ENCODE measurements at regions not wholly inside any gene's neighbourhood (a gene's known extent, or its start where the extent isn't known, plus 50 kb on each side); places are given as distances from the start of the nearest gene placed in this dataset.

- Mint-ChIP-seq H3K4me3 (no peak overlapping the region), H3K9me3 (no peaks in the 10 kb centered on the region), H3K4me1 (no peaks in the 10 kb centered on the region), H3K27ac (no peak overlapping the region), H3K36me3 (ENCODE audit: low read depth) (no peaks in the 10 kb centered on the region), H3K27me3 (peaks cover 15% of the 10 kb centered on the region)
- ATAC-seq: no peak
- DNase-seq: no peak
Measured at GRCh38 chr16:17647879-17648872, 177.4 kb upstream of the XYLT1 start.

GRCh38 chr16:17643935-17644334 lies 173.2 kb upstream of the XYLT1 start:
- no peak overlapping the region for H3K4me3 Mint-ChIP-seq
- no peak overlapping the region for H3K27ac Mint-ChIP-seq
- H3K9me3 Mint-ChIP-seq: no peaks in the 10 kb centered on the region
- ATAC-seq (no peak), DNase-seq (no peak)
- no peaks in the 10 kb centered on the region for H3K4me1 Mint-ChIP-seq
- peaks cover 13% of the 10 kb centered on the region for H3K27me3 Mint-ChIP-seq
- H3K36me3 Mint-ChIP-seq (ENCODE audit: low read depth): no peaks in the 10 kb centered on the region

GRCh38 chr16:17641990-17642389 lies 171.2 kb upstream of the XYLT1 start:
- ATAC-seq (no peak), DNase-seq (no peak)
- H3K4me1 Mint-ChIP-seq: peaks cover 3% of the 10 kb centered on the region
- H3K27ac Mint-ChIP-seq: no peak overlapping the region
- peaks cover 3% of the 10 kb centered on the region for H3K9me3 Mint-ChIP-seq
- peaks cover 7% of the 10 kb centered on the region for H3K27me3 Mint-ChIP-seq
- H3K36me3 Mint-ChIP-seq (ENCODE audit: low read depth): no peaks in the 10 kb centered on the region
- no peak overlapping the region for H3K4me3 Mint-ChIP-seq

- Mint-ChIP-seq H3K9me3 (peaks cover 3% of the 10 kb centered on the region), H3K4me1 (peaks cover 3% of the 10 kb centered on the region), H3K36me3 (ENCODE audit: low read depth) (no peaks in the 10 kb centered on the region), H3K27ac (no peak overlapping the region), H3K4me3 (no peak overlapping the region), H3K27me3 (peaks cover 13% of the 10 kb centered on the region)
- peak; percentile 4 for DNase-seq
- ATAC-seq: no peak
Measured at GRCh38 chr16:17638134-17638533, 167.4 kb upstream of the XYLT1 start.

GRCh38 chr16:17635183-17635582 lies 164.4 kb upstream of the XYLT1 start:
- no peak overlapping the region for H3K4me3 Mint-ChIP-seq
- peaks cover 3% of the 10 kb centered on the region for H3K4me1 Mint-ChIP-seq
- H3K27me3 Mint-ChIP-seq: peaks cover 19% of the 10 kb centered on the region
- no peak overlapping the region for H3K27ac Mint-ChIP-seq
- no peak for DNase-seq
- no peaks in the 10 kb centered on the region for H3K36me3 Mint-ChIP-seq (ENCODE audit: low read depth)
- H3K9me3 Mint-ChIP-seq: peaks cover 3% of the 10 kb centered on the region
- no peak for ATAC-seq

- no peak for DNase-seq
- Mint-ChIP-seq H3K27ac (no peak overlapping the region), H3K27me3 (peaks cover 24% of the 10 kb centered on the region), H3K4me1 (peaks cover 3% of the 10 kb centered on the region), H3K36me3 (ENCODE audit: low read depth) (no peaks in the 10 kb centered on the region), H3K9me3 (no peaks in the 10 kb centered on the region), H3K4me3 (no peak overlapping the region)
- ATAC-seq: no peak
Measured at GRCh38 chr16:17633181-17633951, 162.6 kb upstream of the XYLT1 start.

GRCh38 chr16:17632667-17633066 lies 161.9 kb upstream of the XYLT1 start:
- no peaks in the 10 kb centered on the region for H3K9me3 Mint-ChIP-seq

GRCh38 chr16:17629936-17630335 lies 159.2 kb upstream of the XYLT1 start:
- H3K4me1 Mint-ChIP-seq: no peaks in the 10 kb centered on the region
- H3K27me3 Mint-ChIP-seq: peaks cover 25% of the 10 kb centered on the region
- peaks cover 16% of the 10 kb centered on the region for H3K9me3 Mint-ChIP-seq
- H3K4me3 Mint-ChIP-seq: no peak overlapping the region
- no peak overlapping the region for H3K27ac Mint-ChIP-seq
- no peak for DNase-seq
- H3K36me3 Mint-ChIP-seq (ENCODE audit: low read depth): no peaks in the 10 kb centered on the region
- ATAC-seq: no peak

More at GRCh38 chr16:17632667-17633066, 161.9 kb upstream of the XYLT1 start:
- peaks cover 26% of the 10 kb centered on the region for H3K27me3 Mint-ChIP-seq
- no peak overlapping the region for H3K4me3 Mint-ChIP-seq
- no peak for ATAC-seq
- H3K27ac Mint-ChIP-seq: no peak overlapping the region
- DNase-seq: no peak
- no peaks in the 10 kb centered on the region for H3K36me3 Mint-ChIP-seq (ENCODE audit: low read depth)
- H3K4me1 Mint-ChIP-seq: no peaks in the 10 kb centered on the region

GRCh38 chr16:17628983-17629382 lies 158.2 kb upstream of the XYLT1 start:
- H3K27me3 Mint-ChIP-seq: peaks cover 25% of the 10 kb centered on the region
- no peak overlapping the region for H3K4me3 Mint-ChIP-seq
- H3K4me1 Mint-ChIP-seq: no peaks in the 10 kb centered on the region
- DNase-seq (no peak), ATAC-seq (no peak)
- no peaks in the 10 kb centered on the region for H3K36me3 Mint-ChIP-seq (ENCODE audit: low read depth)
- H3K9me3 Mint-ChIP-seq: peaks cover 23% of the 10 kb centered on the region
- no peak overlapping the region for H3K27ac Mint-ChIP-seq

- no peaks in the 10 kb centered on the region for H3K36me3 Mint-ChIP-seq (ENCODE audit: low read depth)
- ATAC-seq (no peak), DNase-seq (no peak)
- peaks cover 12% of the 10 kb centered on the region for H3K27me3 Mint-ChIP-seq
- peaks cover 22% of the 10 kb centered on the region for H3K9me3 Mint-ChIP-seq
- peaks cover 4% of the 10 kb centered on the region for H3K4me1 Mint-ChIP-seq
- no peak overlapping the region for H3K4me3 Mint-ChIP-seq
- H3K27ac Mint-ChIP-seq: no peak overlapping the region
Measured at GRCh38 chr16:17622366-17622765, 151.6 kb upstream of the XYLT1 start.

- H3K4me1 Mint-ChIP-seq: peaks cover 9% of the 10 kb centered on the region
- H3K27ac Mint-ChIP-seq: no peak overlapping the region
- H3K4me3 Mint-ChIP-seq: no peak overlapping the region
Measured at GRCh38 chr16:17619261-17619660, 148.5 kb upstream of the XYLT1 start.

GRCh38 chr16:17617021-17617552 lies 146.3 kb upstream of the XYLT1 start:
- H3K27ac Mint-ChIP-seq: no peak overlapping the region
- H3K9me3 Mint-ChIP-seq: no peaks in the 10 kb centered on the region
- peaks cover 9% of the 10 kb centered on the region for H3K4me1 Mint-ChIP-seq
- no peaks in the 10 kb centered on the region for H3K36me3 Mint-ChIP-seq (ENCODE audit: low read depth)
- no peak overlapping the region for H3K4me3 Mint-ChIP-seq
- H3K27me3 Mint-ChIP-seq: peaks cover 13% of the 10 kb centered on the region
- no peak for ATAC-seq
- DNase-seq: no peak

More at GRCh38 chr16:17619261-17619660, 148.5 kb upstream of the XYLT1 start:
- ATAC-seq (no peak), DNase-seq (no peak)
- Mint-ChIP-seq H3K27me3 (peaks cover 7% of the 10 kb centered on the region), H3K36me3 (ENCODE audit: low read depth) (no peaks in the 10 kb centered on the region), H3K9me3 (peaks cover under 1% of the 10 kb centered on the region)

- no peak for ATAC-seq
- Mint-ChIP-seq H3K9me3 (no peaks in the 10 kb centered on the region), H3K27ac (no peak overlapping the region), H3K27me3 (peaks cover 8% of the 10 kb centered on the region), H3K4me3 (no peak overlapping the region), H3K4me1 (peaks cover 11% of the 10 kb centered on the region), H3K36me3 (ENCODE audit: low read depth) (no peaks in the 10 kb centered on the region)
- DNase-seq: no peak
Measured at GRCh38 chr16:17612336-17612735, 141.6 kb upstream of the XYLT1 start.

- H3K27ac Mint-ChIP-seq: no peak overlapping the region
- no peak for ATAC-seq
- peaks cover 26% of the 10 kb centered on the region for H3K4me1 Mint-ChIP-seq
- no peak for DNase-seq
- H3K4me3 Mint-ChIP-seq: no peak overlapping the region
- peaks cover 11% of the 10 kb centered on the region for H3K27me3 Mint-ChIP-seq
- no peaks in the 10 kb centered on the region for H3K36me3 Mint-ChIP-seq (ENCODE audit: low read depth)
- H3K9me3 Mint-ChIP-seq: no peaks in the 10 kb centered on the region
Measured at GRCh38 chr16:17607609-17608008, 136.8 kb upstream of the XYLT1 start.

All from activated naive CD8-positive, alpha-beta T cell treated with anti-CD3 and anti-CD28 coated beads, Interleukin-2, amount 50 U/mL, for 24 hours (primary cell).